ENCODE measurements at regions not wholly inside any gene's neighbourhood (a gene's known extent, or its start where the extent isn't known, plus 50 kb on each side); places are given as distances from the start of the nearest gene placed in this dataset.

- DNase-seq (ENCODE audit: low read depth, low spot score) = no peak
Observed at GRCh38 chr16:9249534-9249933, 158.1 kb downstream of the HAPSTR1 start.

GRCh38 chr16:9251026-9251425 lies 159.6 kb downstream of the HAPSTR1 start:
- no peak for DNase-seq (ENCODE audit: low read depth, low spot score)

GRCh38 chr16:9254863-9255262 lies 163.4 kb downstream of the HAPSTR1 start:
- DNase-seq (ENCODE audit: low read depth, low spot score) = no peak

- peak; percentile 47 for DNase-seq (ENCODE audit: low read depth, low spot score)
Observed at GRCh38 chr16:9256196-9256595, 164.8 kb downstream of the HAPSTR1 start.

GRCh38 chr16:9257843-9258242 lies 166.4 kb downstream of the HAPSTR1 start:
- no peak for DNase-seq (ENCODE audit: low read depth, low spot score)

GRCh38 chr16:9258423-9259051 lies 167.1 kb downstream of the HAPSTR1 start:
- DNase-seq (ENCODE audit: low read depth, low spot score) = peak; percentile 48

- DNase-seq (ENCODE audit: low read depth, low spot score) = no peak
Observed at GRCh38 chr16:9259914-9260608, 168.6 kb downstream of the HAPSTR1 start.

GRCh38 chr16:9260666-9261065 lies 169.2 kb downstream of the HAPSTR1 start:
- no peak for DNase-seq (ENCODE audit: low read depth, low spot score)

- DNase-seq (ENCODE audit: low read depth, low spot score) = no peak
Observed at GRCh38 chr16:9261376-9261775, 169.9 kb downstream of the HAPSTR1 start.

GRCh38 chr16:9262941-9263715 lies 171.7 kb downstream of the HAPSTR1 start:
- no peak for DNase-seq (ENCODE audit: low read depth, low spot score)

GRCh38 chr16:9264067-9264466 lies 172.6 kb downstream of the HAPSTR1 start:
- no peak for DNase-seq (ENCODE audit: low read depth, low spot score)

- DNase-seq (ENCODE audit: low read depth, low spot score) = no peak
Observed at GRCh38 chr16:9268446-9268845, 177.0 kb downstream of the HAPSTR1 start.

GRCh38 chr16:9270424-9270823 lies 179.0 kb downstream of the HAPSTR1 start:
- no peak for DNase-seq (ENCODE audit: low read depth, low spot score)

- DNase-seq (ENCODE audit: low read depth, low spot score) = no peak
Observed at GRCh38 chr16:9270941-9271340, 179.5 kb downstream of the HAPSTR1 start.

- DNase-seq (ENCODE audit: low read depth, low spot score) = no peak
Observed at GRCh38 chr16:9271841-9272240, 180.4 kb downstream of the HAPSTR1 start.

- no peak for DNase-seq (ENCODE audit: low read depth, low spot score)
Observed at GRCh38 chr16:9275377-9275776, 183.9 kb downstream of the HAPSTR1 start.

- no peak for DNase-seq (ENCODE audit: low read depth, low spot score)
Observed at GRCh38 chr16:9275816-9276354, 184.4 kb downstream of the HAPSTR1 start.

GRCh38 chr16:9279291-9280068 lies 188.0 kb downstream of the HAPSTR1 start:
- no peak for DNase-seq (ENCODE audit: low read depth, low spot score)

- DNase-seq (ENCODE audit: low read depth, low spot score) = no peak
Observed at GRCh38 chr16:9280069-9280466, 188.6 kb downstream of the HAPSTR1 start.

GRCh38 chr16:9286930-9287329 lies 195.5 kb downstream of the HAPSTR1 start:
- DNase-seq (ENCODE audit: low read depth, low spot score) = no peak

GRCh38 chr16:9296271-9296590 lies 204.8 kb downstream of the HAPSTR1 start:
- DNase-seq (ENCODE audit: low read depth, low spot score) = no peak

All from iPS DF 19.7 (cell line).